K562 (cell line): ENCODE measurements at regions not wholly inside any gene's neighbourhood (a gene's known extent, or its start where the extent isn't known, plus 50 kb on each side); places are given as distances from the start of the nearest gene placed in this dataset.

Experiments used
- ATAC-seq: fragments of 200-7000 bp; cut with Tn5 transposase; 3 replicates; pipeline ENCODE4 v1.9.1; 2020; ENCODE audit warnings: moderate library complexity
- BruUV-seq: library from RNA; stranded (reverse); fragments of 400-500 nt; replicated peaks from 2 replicates; lab custom pipeline; 2021; lab: Mats Ljungman, UMichigan
- CTCF ChIA-PET: fragments of 300-600 bp; formaldehyde crosslinking; extraction: SDS; loops from one replicate; lab custom pipeline; 2021; ENCODE audit warnings: low intra/inter-chr PET ratio; lab: Yijun Ruan, JAX
- POLR2A ChIA-PET: fragments of 300-600, 350-650 bp; sonication (Branson Sonifier 250); formaldehyde crosslinking; extraction: SDS; loops from one replicate; lab custom pipeline; 2021; ENCODE audit warnings: antibody characterized with exemption, inconsistent platforms; lab: Yijun Ruan, JAX
- DNase-seq, 4 experiments: peaks; one replicate each; pipeline versions ENCODE4 v3.0.0 to v3.0.0-alpha.2; 2011 to 2018; ENCODE audit warnings: low spot score in 3 of 4, mixed read lengths in 3 of 4; ENCODE audit errors: extremely low read depth in 1 of 4
- FAIRE-seq: peaks from 2 replicates; lab custom pipeline; 2011; peaks lifted over from hg19 to GRCh38; lab: Jason Lieb, UNC
- H2AFZ ChIP-seq: 2 replicates; pipeline ENCODE4 v1.6.0; 2011; ENCODE audit warnings: low read depth, low read length, control low read depth, inconsistent platforms
- H3K27ac ChIP-seq: fragments of 200-600 bp; 3 replicates; pipeline ENCODE4 v1.8.0; 2011; ENCODE audit warnings: low read depth, mild to moderate bottlenecking, control low read depth, inconsistent platforms, low read length, moderate library complexity, mixed read lengths; ENCODE audit errors: extremely low read depth
- H3K27me3 ChIP-seq, 2 experiments: fragments of 300-600 bp in 1 of 2; 2 replicates in 1 of 2; 3 replicates in 1 of 2; pipeline versions ENCODE4 v1.6.0 to v1.8.0; 2011; ENCODE audit warnings: inconsistent platforms in 2 of 2, low read length in 2 of 2, mild to moderate bottlenecking in 1 of 2, mixed read lengths in 1 of 2, moderate library complexity in 1 of 2; ENCODE audit not compliant: control insufficient read depth in 2 of 2, insufficient read depth in 2 of 2
- H3K36me3 ChIP-seq: fragments of 300-600 bp; 3 replicates; pipeline ENCODE4 v1.8.0; 2011; ENCODE audit warnings: mild to moderate bottlenecking, low read length, inconsistent platforms; ENCODE audit not compliant: control insufficient read depth, insufficient read depth
- H3K4me1 ChIP-seq, 2 experiments: fragments of 200-600 bp in 1 of 2; replicated peaks in 1 of 2; 2 replicates in 1 of 2; 3 replicates in 1 of 2; pipeline versions ENCODE4 v1.5.1 to v1.8.0; 2011; ENCODE audit warnings: inconsistent platforms in 2 of 2, low read length in 2 of 2, mild to moderate bottlenecking in 1 of 2, mixed read lengths in 1 of 2, moderate library complexity in 1 of 2; ENCODE audit not compliant: control insufficient read depth in 2 of 2, insufficient read depth in 2 of 2
- H3K4me2 ChIP-seq: 2 replicates; pipeline ENCODE4 v1.6.1; 2011; ENCODE audit warnings: low read length, control low read depth, inconsistent platforms, mixed read lengths; ENCODE audit not compliant: insufficient read depth
- H3K4me3 ChIP-seq: fragments of 200-600 bp; sonication (generic), shearing (Covaris generic); 2 replicates; pipeline ENCODE4 v1.5.1; 2016; ENCODE audit warnings: control low read depth, inconsistent platforms
- H3K79me2 ChIP-seq: fragments of 200-600 bp; 3 replicates; pipeline ENCODE4 v1.8.0; 2011; ENCODE audit warnings: low read length, inconsistent platforms; ENCODE audit not compliant: control insufficient read depth, insufficient read depth
- H3K9ac ChIP-seq, 2 experiments: 2 replicates each; pipeline versions ENCODE4 v1.6.0 to v1.6.1; 2011; ENCODE audit warnings: low read depth in 2 of 2, low read length in 2 of 2, control low read depth in 1 of 2, inconsistent platforms in 1 of 2, mild to moderate bottlenecking in 1 of 2, mixed read lengths in 1 of 2; ENCODE audit not compliant: insufficient read depth in 1 of 2
- H3K9me1 ChIP-seq: one replicate; pipeline ENCODE4 v1.6.0; 2011; ENCODE audit warnings: inconsistent platforms, mild to moderate bottlenecking, low read length, moderate library complexity; ENCODE audit not compliant: control insufficient read depth, insufficient read depth
- H3K9me3 ChIP-seq: replicated peaks from 2 replicates; pipeline ENCODE4 v1.5.1; 2011; ENCODE audit warnings: low read depth, low read length, inconsistent platforms; ENCODE audit not compliant: control insufficient read depth, insufficient read depth
- H4K20me1 ChIP-seq: replicated peaks from 2 replicates; pipeline ENCODE4 v1.6.1; 2011; ENCODE audit warnings: low read length, inconsistent platforms, mixed read lengths; ENCODE audit not compliant: control insufficient read depth, insufficient read depth
- BDP1 ChIP-seq: IDR thresholded peaks from 3 replicates; pipeline ENCODE4 v1.6.1; 2011; ENCODE audit not compliant: insufficient read length, insufficient read depth
- CBX3 ChIP-seq, 2 experiments: IDR thresholded peaks; 1 replicate in 1 of 2; 2 replicates in 1 of 2; pipeline ENCODE4 v1.6.1; 2012; ENCODE audit warnings: inconsistent platforms in 2 of 2, low read length in 2 of 2, borderline replicate concordance in 1 of 2, control low read depth in 1 of 2
- GTF2B ChIP-seq: IDR thresholded peaks from 2 replicates; pipeline ENCODE4 v1.6.1; 2011; ENCODE audit not compliant: insufficient read length; ENCODE audit errors: extremely low read depth
- HMG20B ChIP-seq: fragments of 250-450 bp; sonication (Bioruptor Pico); IDR thresholded peaks from 2 replicates; pipeline ENCODE4 v1.5.0; 2021; ENCODE audit warnings: mild to moderate bottlenecking
- MECOM ChIP-seq: fragments of 250-450 bp; sonication (Bioruptor Pico); IDR thresholded peaks from 2 replicates; pipeline ENCODE4 v1.8.0; 2022; ENCODE audit warnings: inconsistent platforms
- RERE ChIP-seq: sonication (generic); formaldehyde crosslinking; IDR thresholded peaks from 2 replicates; pipeline ENCODE4 v1.8.0; 2023; ENCODE audit warnings: missing genetic modification reagents, mild to moderate bottlenecking, borderline replicate concordance
- ZBTB8A ChIP-seq: fragments of 450-650 bp; IDR thresholded peaks from 2 replicates; pipeline ENCODE4 v1.6.1; 2018; ENCODE audit warnings: mild to moderate bottlenecking, moderate library complexity; ENCODE audit not compliant: partially characterized antibody
- ZFP1 ChIP-seq: fragments of 450-650 bp; formaldehyde crosslinking; IDR thresholded peaks from 2 replicates; pipeline ENCODE4 v1.4.0; 2020; ENCODE audit warnings: mild to moderate bottlenecking, mixed read lengths
- WGBS: fragments of 100-300 bp; shearing (Covaris generic); methylation state at CpG from one replicate; pipeline ENCODE4 v1.1.6; 2016; ENCODE audit warnings: low coverage, mixed read lengths; ENCODE audit not compliant: insufficient coverage; ENCODE audit errors: missing lambda C conversion rate; 5-methylcytosine and 5-hydroxymethylcytosine counted together
- in situ Hi-C: fragments of 300-500 bp; cut with MboI; formaldehyde crosslinking; loops from 4 replicates; pipeline ENCODE4 v1.15.0; 2018; ENCODE audit warnings: inconsistent platforms, mixed read lengths
- intact Hi-C: fragments of 100-400 bp; cut with micrococcal nuclease; formaldehyde crosslinking; loops from 2 replicates; pipeline ENCODE4 v1.14.2; 2022
- TF ChIP-seq, protein P1 (sequence below): fragments of 250-450 bp; sonication (Bioruptor Pico); IDR thresholded peaks from 2 replicates; pipeline ENCODE4 v1.4.0; 2020

DNA sequence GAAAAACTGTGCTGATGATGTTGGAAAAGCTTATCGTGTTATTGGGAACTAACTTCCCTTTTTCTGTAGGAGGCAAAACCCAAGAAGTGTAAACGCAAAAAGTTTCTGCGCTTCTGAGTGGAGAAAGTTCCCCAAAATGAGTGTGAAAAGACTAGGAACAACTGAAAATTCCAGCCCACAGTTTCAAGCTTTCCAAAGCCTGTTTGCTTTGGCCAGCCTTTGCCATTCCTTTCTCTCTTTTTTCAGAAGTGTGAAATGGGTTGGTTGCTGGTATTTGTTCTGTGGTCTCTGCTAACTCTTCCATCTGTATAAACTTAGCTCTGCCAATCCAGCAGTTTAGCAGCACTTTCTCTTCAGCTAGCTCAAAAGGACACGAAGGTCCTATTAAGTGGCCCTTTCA lies 491.3 kb downstream of the MAFB start (continued):
- TF ChIP-seq RERE, result no peak
- no peak for TF ChIP-seq CBX3 (IDR thresholded peaks at IDR 0.05; ENCODE audit: borderline replicate concordance in 1 of 2, low read length in 2 of 2)
- no peak for TF ChIP-seq MECOM
- no peak for TF ChIP-seq ZFP1 (CRISPR knock-in tag)

GRCh38 chr20:40196846-40197436 lies 492.1 kb downstream of the MAFB start:
- Histone ChIP-seq H3K4me2 (no peak overlapping the region), H3K9me3 (no peaks in the 10 kb centered on the region), H3K9me1 (no peaks in the 10 kb centered on the region), H3K27me3 (no peaks in the 10 kb centered on the region), H3K27ac (no peak overlapping the region), H3K4me1 (no peaks in the 10 kb centered on the region), H3K9ac (no peak overlapping the region), H2AFZ (no peak overlapping the region), H3K79me2 (no peaks in the 10 kb centered on the region), H4K20me1 (no peaks in the 10 kb centered on the region), H3K4me3 (no peak overlapping the region), H3K36me3 (no peaks in the 10 kb centered on the region)
- CTCF ChIA-PET, result no interaction called here
- BruUV-seq, result no TSS peak
- in situ Hi-C loops (no loop called here), intact Hi-C loops (no loop called here)
- 0% methylated on average over 2 of the region's 2 CpGs for WGBS
- ATAC-seq (no peak), DNase-seq (no peak), FAIRE-seq (no peak)
- POLR2A ChIA-PET, result no interaction called here
- TF ChIP-seq, protein P1, sequence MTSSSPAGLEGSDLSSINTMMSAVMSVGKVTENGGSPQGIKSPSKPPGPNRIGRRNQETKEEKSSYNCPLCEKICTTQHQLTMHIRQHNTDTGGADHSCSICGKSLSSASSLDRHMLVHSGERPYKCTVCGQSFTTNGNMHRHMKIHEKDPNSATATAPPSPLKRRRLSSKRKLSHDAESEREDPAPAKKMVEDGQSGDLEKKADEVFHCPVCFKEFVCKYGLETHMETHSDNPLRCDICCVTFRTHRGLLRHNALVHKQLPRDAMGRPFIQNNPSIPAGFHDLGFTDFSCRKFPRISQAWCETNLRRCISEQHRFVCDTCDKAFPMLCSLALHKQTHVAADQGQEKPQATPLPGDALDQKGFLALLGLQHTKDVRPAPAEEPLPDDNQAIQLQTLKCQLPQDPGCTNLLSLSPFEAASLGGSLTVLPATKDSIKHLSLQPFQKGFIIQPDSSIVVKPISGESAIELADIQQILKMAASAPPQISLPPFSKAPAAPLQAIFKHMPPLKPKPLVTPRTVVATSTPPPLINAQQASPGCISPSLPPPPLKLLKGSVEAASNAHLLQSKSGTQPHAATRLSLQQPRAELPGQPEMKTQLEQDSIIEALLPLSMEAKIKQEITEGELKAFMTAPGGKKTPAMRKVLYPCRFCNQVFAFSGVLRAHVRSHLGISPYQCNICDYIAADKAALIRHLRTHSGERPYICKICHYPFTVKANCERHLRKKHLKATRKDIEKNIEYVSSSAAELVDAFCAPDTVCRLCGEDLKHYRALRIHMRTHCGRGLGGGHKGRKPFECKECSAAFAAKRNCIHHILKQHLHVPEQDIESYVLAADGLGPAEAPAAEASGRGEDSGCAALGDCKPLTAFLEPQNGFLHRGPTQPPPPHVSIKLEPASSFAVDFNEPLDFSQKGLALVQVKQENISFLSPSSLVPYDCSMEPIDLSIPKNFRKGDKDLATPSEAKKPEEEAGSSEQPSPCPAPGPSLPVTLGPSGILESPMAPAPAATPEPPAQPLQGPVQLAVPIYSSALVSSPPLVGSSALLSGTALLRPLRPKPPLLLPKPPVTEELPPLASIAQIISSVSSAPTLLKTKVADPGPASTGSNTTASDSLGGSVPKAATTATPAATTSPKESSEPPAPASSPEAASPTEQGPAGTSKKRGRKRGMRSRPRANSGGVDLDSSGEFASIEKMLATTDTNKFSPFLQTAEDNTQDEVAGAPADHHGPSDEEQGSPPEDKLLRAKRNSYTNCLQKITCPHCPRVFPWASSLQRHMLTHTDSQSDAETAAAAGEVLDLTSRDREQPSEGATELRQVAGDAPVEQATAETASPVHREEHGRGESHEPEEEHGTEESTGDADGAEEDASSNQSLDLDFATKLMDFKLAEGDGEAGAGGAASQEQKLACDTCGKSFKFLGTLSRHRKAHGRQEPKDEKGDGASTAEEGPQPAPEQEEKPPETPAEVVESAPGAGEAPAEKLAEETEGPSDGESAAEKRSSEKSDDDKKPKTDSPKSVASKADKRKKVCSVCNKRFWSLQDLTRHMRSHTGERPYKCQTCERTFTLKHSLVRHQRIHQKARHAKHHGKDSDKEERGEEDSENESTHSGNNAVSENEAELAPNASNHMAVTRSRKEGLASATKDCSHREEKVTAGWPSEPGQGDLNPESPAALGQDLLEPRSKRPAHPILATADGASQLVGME (CRISPR knock-in tag), result no peak
- TF ChIP-seq HMG20B (CRISPR knock-in tag) (no peak), GTF2B (no peak), ZBTB8A (no peak), BDP1 (no peak)
